ENCODE measurements at regions not wholly inside any gene's neighbourhood (a gene's known extent, or its start where the extent isn't known, plus 50 kb on each side); places are given as distances from the start of the nearest gene placed in this dataset.

- no peaks in the 10 kb centered on the region for H3K36me3 ChIP-seq (ENCODE audit: control insufficient read depth in 2 of 2, insufficient read depth in 2 of 2, low read length in 2 of 2)
- no peak overlapping the region for H3K4me3 ChIP-seq (ENCODE audit: low read length in 2 of 2)
- no peak overlapping the region for H3K9ac ChIP-seq (ENCODE audit: low read depth in 1 of 2, low read length in 2 of 2)
- no peak overlapping the region for H3K27ac ChIP-seq (ENCODE audit: low read depth in 2 of 2, low read length in 2 of 2)
- H3K27me3 ChIP-seq (ENCODE audit: control insufficient read depth in 2 of 2, insufficient read depth in 2 of 2, low read length in 2 of 2), result no peaks in the 10 kb centered on the region
- no peaks in the 10 kb centered on the region for H3K9me3 ChIP-seq (ENCODE audit: control insufficient read depth in 2 of 2, low read length in 2 of 2)
- H3K4me1 ChIP-seq (ENCODE audit: control insufficient read depth in 2 of 2, insufficient read depth in 2 of 2, low read length in 2 of 2), result no peaks in the 10 kb centered on the region
Observed at GRCh38 chr16:48487287-48487686, 102.1 kb upstream of the SIAH1 start.

GRCh38 chr16:48481772-48482171, 96.6 kb upstream of the SIAH1 start:
- H3K27ac ChIP-seq (ENCODE audit: low read depth in 2 of 2, low read length in 2 of 2), result no peak overlapping the region
- H3K4me3 ChIP-seq (ENCODE audit: low read length in 2 of 2), result no peak overlapping the region
- H3K9ac ChIP-seq (ENCODE audit: low read depth in 1 of 2, low read length in 2 of 2), result no peak overlapping the region
- H3K4me1 ChIP-seq (ENCODE audit: control insufficient read depth in 2 of 2, insufficient read depth in 2 of 2, low read length in 2 of 2), result no peaks in the 10 kb centered on the region
- no peaks in the 10 kb centered on the region for H3K9me3 ChIP-seq (ENCODE audit: control insufficient read depth in 2 of 2, low read length in 2 of 2)
- H3K36me3 ChIP-seq (ENCODE audit: control insufficient read depth in 2 of 2, insufficient read depth in 2 of 2, low read length in 2 of 2), result no peaks in the 10 kb centered on the region
- H3K27me3 ChIP-seq (ENCODE audit: control insufficient read depth in 2 of 2, insufficient read depth in 2 of 2, low read length in 2 of 2), result no peaks in the 10 kb centered on the region

GRCh38 chr16:48481211-48481610, 96.0 kb upstream of the SIAH1 start:
- H3K9ac ChIP-seq (ENCODE audit: low read depth in 1 of 2, low read length in 2 of 2), result no peak overlapping the region

GRCh38 chr16:48479955-48480354, 94.7 kb upstream of the SIAH1 start:
- H3K36me3 ChIP-seq (ENCODE audit: control insufficient read depth in 2 of 2, insufficient read depth in 2 of 2, low read length in 2 of 2), result no peaks in the 10 kb centered on the region
- no peak overlapping the region for H3K27ac ChIP-seq (ENCODE audit: low read depth in 2 of 2, low read length in 2 of 2)
- H3K9me3 ChIP-seq (ENCODE audit: control insufficient read depth in 2 of 2, low read length in 2 of 2), result no peaks in the 10 kb centered on the region
- H3K4me3 ChIP-seq (ENCODE audit: low read length in 2 of 2), result no peak overlapping the region
- no peaks in the 10 kb centered on the region for H3K4me1 ChIP-seq (ENCODE audit: control insufficient read depth in 2 of 2, insufficient read depth in 2 of 2, low read length in 2 of 2)
- H3K9ac ChIP-seq (ENCODE audit: low read depth in 1 of 2, low read length in 2 of 2), result no peak overlapping the region
- no peaks in the 10 kb centered on the region for H3K27me3 ChIP-seq (ENCODE audit: control insufficient read depth in 2 of 2, insufficient read depth in 2 of 2, low read length in 2 of 2)

More at GRCh38 chr16:48481211-48481610, 96.0 kb upstream of the SIAH1 start:
- no peaks in the 10 kb centered on the region for H3K4me1 ChIP-seq (ENCODE audit: control insufficient read depth in 2 of 2, insufficient read depth in 2 of 2, low read length in 2 of 2)
- no peak overlapping the region for H3K27ac ChIP-seq (ENCODE audit: low read depth in 2 of 2, low read length in 2 of 2)
- H3K27me3 ChIP-seq (ENCODE audit: control insufficient read depth in 2 of 2, insufficient read depth in 2 of 2, low read length in 2 of 2), result no peaks in the 10 kb centered on the region
- H3K9me3 ChIP-seq (ENCODE audit: control insufficient read depth in 2 of 2, low read length in 2 of 2), result no peaks in the 10 kb centered on the region
- H3K36me3 ChIP-seq (ENCODE audit: control insufficient read depth in 2 of 2, insufficient read depth in 2 of 2, low read length in 2 of 2), result no peaks in the 10 kb centered on the region
- H3K4me3 ChIP-seq (ENCODE audit: low read length in 2 of 2), result no peak overlapping the region

GRCh38 chr16:48479329-48479728, 94.1 kb upstream of the SIAH1 start:
- no peak overlapping the region for H3K4me3 ChIP-seq (ENCODE audit: low read length in 2 of 2)
- H3K4me1 ChIP-seq (ENCODE audit: control insufficient read depth in 2 of 2, insufficient read depth in 2 of 2, low read length in 2 of 2), result no peaks in the 10 kb centered on the region
- H3K9me3 ChIP-seq (ENCODE audit: control insufficient read depth in 2 of 2, low read length in 2 of 2), result no peaks in the 10 kb centered on the region
- H3K9ac ChIP-seq (ENCODE audit: low read depth in 1 of 2, low read length in 2 of 2), result no peak overlapping the region
- no peak overlapping the region for H3K27ac ChIP-seq (ENCODE audit: low read depth in 2 of 2, low read length in 2 of 2)
- H3K36me3 ChIP-seq (ENCODE audit: control insufficient read depth in 2 of 2, insufficient read depth in 2 of 2, low read length in 2 of 2), result no peaks in the 10 kb centered on the region
- no peaks in the 10 kb centered on the region for H3K27me3 ChIP-seq (ENCODE audit: control insufficient read depth in 2 of 2, insufficient read depth in 2 of 2, low read length in 2 of 2)

GRCh38 chr16:48478393-48478792, 93.2 kb upstream of the SIAH1 start:
- H3K9me3 ChIP-seq (ENCODE audit: control insufficient read depth in 2 of 2, low read length in 2 of 2), result no peaks in the 10 kb centered on the region
- no peaks in the 10 kb centered on the region for H3K36me3 ChIP-seq (ENCODE audit: control insufficient read depth in 2 of 2, insufficient read depth in 2 of 2, low read length in 2 of 2)
- H3K27ac ChIP-seq (ENCODE audit: low read depth in 2 of 2, low read length in 2 of 2), result no peak overlapping the region
- H3K9ac ChIP-seq (ENCODE audit: low read depth in 1 of 2, low read length in 2 of 2), result no peak overlapping the region
- H3K4me3 ChIP-seq (ENCODE audit: low read length in 2 of 2), result no peak overlapping the region
- H3K4me1 ChIP-seq (ENCODE audit: control insufficient read depth in 2 of 2, insufficient read depth in 2 of 2, low read length in 2 of 2), result no peaks in the 10 kb centered on the region
- H3K27me3 ChIP-seq (ENCODE audit: control insufficient read depth in 2 of 2, insufficient read depth in 2 of 2, low read length in 2 of 2), result no peaks in the 10 kb centered on the region

GRCh38 chr16:48471435-48471834, 86.2 kb upstream of the SIAH1 start:
- Histone ChIP-seq H3K27me3 (ENCODE audit: control insufficient read depth in 2 of 2, insufficient read depth in 2 of 2, low read length in 2 of 2) (no peaks in the 10 kb centered on the region), H3K4me3 (ENCODE audit: low read length in 2 of 2) (no peak overlapping the region), H3K4me1 (ENCODE audit: control insufficient read depth in 2 of 2, insufficient read depth in 2 of 2, low read length in 2 of 2) (no peaks in the 10 kb centered on the region), H3K9ac (ENCODE audit: low read depth in 1 of 2, low read length in 2 of 2) (no peak overlapping the region), H3K9me3 (ENCODE audit: control insufficient read depth in 2 of 2, low read length in 2 of 2) (no peaks in the 10 kb centered on the region), H3K27ac (ENCODE audit: low read depth in 2 of 2, low read length in 2 of 2) (no peak overlapping the region), H3K36me3 (ENCODE audit: control insufficient read depth in 2 of 2, insufficient read depth in 2 of 2, low read length in 2 of 2) (no peaks in the 10 kb centered on the region)

GRCh38 chr16:48462106-48462740, 77.0 kb upstream of the SIAH1 start:
- Histone ChIP-seq H3K4me3 (ENCODE audit: low read length in 2 of 2) (no peak overlapping the region), H3K27ac (ENCODE audit: low read depth in 2 of 2, low read length in 2 of 2) (no peak overlapping the region), H3K9ac (ENCODE audit: low read depth in 1 of 2, low read length in 2 of 2) (no peak overlapping the region), H3K27me3 (ENCODE audit: control insufficient read depth in 2 of 2, insufficient read depth in 2 of 2, low read length in 2 of 2) (no peaks in the 10 kb centered on the region), H3K36me3 (ENCODE audit: control insufficient read depth in 2 of 2, insufficient read depth in 2 of 2, low read length in 2 of 2) (no peaks in the 10 kb centered on the region), H3K9me3 (ENCODE audit: control insufficient read depth in 2 of 2, low read length in 2 of 2) (no peaks in the 10 kb centered on the region), H3K4me1 (ENCODE audit: control insufficient read depth in 2 of 2, insufficient read depth in 2 of 2, low read length in 2 of 2) (no peaks in the 10 kb centered on the region)

GRCh38 chr16:48459167-48459566, 74.0 kb upstream of the SIAH1 start:
- Histone ChIP-seq H3K9ac (ENCODE audit: low read depth in 1 of 2, low read length in 2 of 2) (no peak overlapping the region), H3K36me3 (ENCODE audit: control insufficient read depth in 2 of 2, insufficient read depth in 2 of 2, low read length in 2 of 2) (no peaks in the 10 kb centered on the region), H3K9me3 (ENCODE audit: control insufficient read depth in 2 of 2, low read length in 2 of 2) (no peaks in the 10 kb centered on the region), H3K27ac (ENCODE audit: low read depth in 2 of 2, low read length in 2 of 2) (no peak overlapping the region), H3K4me3 (ENCODE audit: low read length in 2 of 2) (no peak overlapping the region), H3K27me3 (ENCODE audit: control insufficient read depth in 2 of 2, insufficient read depth in 2 of 2, low read length in 2 of 2) (no peaks in the 10 kb centered on the region), H3K4me1 (ENCODE audit: control insufficient read depth in 2 of 2, insufficient read depth in 2 of 2, low read length in 2 of 2) (no peaks in the 10 kb centered on the region)

- Histone ChIP-seq H3K9ac (ENCODE audit: low read depth in 1 of 2, low read length in 2 of 2) (no peak overlapping the region), H3K27me3 (ENCODE audit: control insufficient read depth in 2 of 2, insufficient read depth in 2 of 2, low read length in 2 of 2) (no peaks in the 10 kb centered on the region), H3K27ac (ENCODE audit: low read depth in 2 of 2, low read length in 2 of 2) (no peak overlapping the region), H3K4me3 (ENCODE audit: low read length in 2 of 2) (no peak overlapping the region), H3K9me3 (ENCODE audit: control insufficient read depth in 2 of 2, low read length in 2 of 2) (no peaks in the 10 kb centered on the region), H3K36me3 (ENCODE audit: control insufficient read depth in 2 of 2, insufficient read depth in 2 of 2, low read length in 2 of 2) (no peaks in the 10 kb centered on the region), H3K4me1 (ENCODE audit: control insufficient read depth in 2 of 2, insufficient read depth in 2 of 2, low read length in 2 of 2) (no peaks in the 10 kb centered on the region)
Observed at GRCh38 chr16:48454051-48454450, 68.8 kb upstream of the SIAH1 start.
